Upper lobe of left lung (tissue), 4 donors: ENCODE measurements at regions not wholly inside any gene's neighbourhood (a gene's known extent, or its start where the extent isn't known, plus 50 kb on each side); places are given as distances from the start of the nearest gene placed in this dataset.

Experiments
- CTCF ChIP-seq, 6 experiments: fragments of 450-650 bp in 4 of 6; fragments of 200-600 bp in 2 of 6; sonication (generic) in 2 of 6; IDR thresholded peaks; one replicate each; pipeline ENCODE4 v1.5.1; 2016 to 2019; ENCODE audit warnings: antibody characterized with exemption in 6 of 6
- EP300 ChIP-seq, 4 donors: sonication (generic); formaldehyde crosslinking; IDR thresholded peaks; one replicate each; pipeline ENCODE4 v1.5.1; 2017; ENCODE audit warnings: antibody characterized with exemption in 4 of 4, control low read depth in 2 of 4
- POLR2A ChIP-seq, 4 donors: fragments of 450-650 bp; IDR thresholded peaks; one replicate each; pipeline ENCODE4 v1.5.1; 2016 to 2017; ENCODE audit warnings: antibody characterized with exemption in 4 of 4, mild to moderate bottlenecking in 2 of 4
- POLR2AphosphoS5 ChIP-seq, 2 donors: sonication (generic); formaldehyde crosslinking; IDR thresholded peaks; one replicate each; pipeline ENCODE4 v1.5.1; 2017; ENCODE audit warnings: antibody characterized with exemption in 2 of 2

GRCh38 chr14:104389326-104390220 is 190.0 kb upstream of the C14orf180 start:
- TF ChIP-seq CTCF (IDR thresholded peaks at IDR 0.05) (no peak), EP300 (IDR thresholded peaks at IDR 0.05) (no peak), POLR2A (IDR thresholded peaks at IDR 0.05) (no peak), POLR2AphosphoS5 (IDR thresholded peaks at IDR 0.05) (no peak)
